ENCODE measurements at regions not wholly inside any gene's neighbourhood (a gene's known extent, or its start where the extent isn't known, plus 50 kb on each side); places are given as distances from the start of the nearest gene placed in this dataset.

GRCh38 chr4:24256547-24256946 lies 327.8 kb downstream of the DHX15 start:
- H3K36me3 Mint-ChIP-seq (ENCODE audit: low read depth), result no peaks in the 10 kb centered on the region
- no peaks in the 10 kb centered on the region for H3K4me1 Mint-ChIP-seq
- no peaks in the 10 kb centered on the region for H3K27me3 Mint-ChIP-seq
- H3K27ac Mint-ChIP-seq, result no peak overlapping the region
- H3K9me3 Mint-ChIP-seq, result no peaks in the 10 kb centered on the region
- DNase-seq, result no peak
- CTCF ChIA-PET, result no interaction called here
- POLR2A ChIA-PET, result no interaction called here
- H3K4me3 Mint-ChIP-seq, result no peak overlapping the region

GRCh38 chr4:24256066-24256465 lies 328.3 kb downstream of the DHX15 start:
- ChIA-PET POLR2A (no interaction called here), CTCF (no interaction called here)
- no peaks in the 10 kb centered on the region for H3K36me3 Mint-ChIP-seq (ENCODE audit: low read depth)
- no peak overlapping the region for H3K4me3 Mint-ChIP-seq
- H3K4me1 Mint-ChIP-seq, result no peaks in the 10 kb centered on the region
- H3K9me3 Mint-ChIP-seq, result no peaks in the 10 kb centered on the region
- no peak for DNase-seq
- H3K27ac Mint-ChIP-seq, result no peak overlapping the region
- H3K27me3 Mint-ChIP-seq, result no peaks in the 10 kb centered on the region

GRCh38 chr4:24252121-24252520 lies 332.2 kb downstream of the DHX15 start:
- Mint-ChIP-seq H3K27me3 (no peaks in the 10 kb centered on the region), H3K4me1 (no peaks in the 10 kb centered on the region), H3K36me3 (ENCODE audit: low read depth) (no peaks in the 10 kb centered on the region), H3K9me3 (no peaks in the 10 kb centered on the region), H3K4me3 (no peak overlapping the region), H3K27ac (no peak overlapping the region)
- POLR2A ChIA-PET, result no interaction called here
- DNase-seq, result no peak
- CTCF ChIA-PET, result no interaction called here

GRCh38 chr4:24251589-24251988 lies 332.8 kb downstream of the DHX15 start:
- H3K4me3 Mint-ChIP-seq, result no peak overlapping the region
- ChIA-PET CTCF (no interaction called here), POLR2A (no interaction called here)
- H3K27ac Mint-ChIP-seq, result no peak overlapping the region
- no peaks in the 10 kb centered on the region for H3K27me3 Mint-ChIP-seq
- no peak for DNase-seq
- H3K9me3 Mint-ChIP-seq, result no peaks in the 10 kb centered on the region
- no peaks in the 10 kb centered on the region for H3K36me3 Mint-ChIP-seq (ENCODE audit: low read depth)
- H3K4me1 Mint-ChIP-seq, result no peaks in the 10 kb centered on the region

- no peaks in the 10 kb centered on the region for H3K4me1 Mint-ChIP-seq
- CTCF ChIA-PET, result no interaction called here
- no peaks in the 10 kb centered on the region for H3K36me3 Mint-ChIP-seq (ENCODE audit: low read depth)
- H3K27ac Mint-ChIP-seq, result no peak overlapping the region
- H3K9me3 Mint-ChIP-seq, result no peaks in the 10 kb centered on the region
- H3K4me3 Mint-ChIP-seq, result no peak overlapping the region
- no peak for DNase-seq
- POLR2A ChIA-PET, result no interaction called here
- H3K27me3 Mint-ChIP-seq, result no peaks in the 10 kb centered on the region
These were observed 334.4 kb downstream of the DHX15 start for GRCh38 chr4:24249972-24250371.

- ChIA-PET CTCF (no interaction called here), POLR2A (no interaction called here)
- H3K4me1 Mint-ChIP-seq, result no peaks in the 10 kb centered on the region
- no peak overlapping the region for H3K4me3 Mint-ChIP-seq
- no peak for DNase-seq
- no peak overlapping the region for H3K27ac Mint-ChIP-seq
- H3K36me3 Mint-ChIP-seq (ENCODE audit: low read depth), result no peaks in the 10 kb centered on the region
- H3K27me3 Mint-ChIP-seq, result no peaks in the 10 kb centered on the region
- no peaks in the 10 kb centered on the region for H3K9me3 Mint-ChIP-seq
These were observed 335.4 kb downstream of the DHX15 start for GRCh38 chr4:24248674-24249630.

GRCh38 chr4:24245491-24245820 lies 338.9 kb downstream of the DHX15 start:
- POLR2A ChIA-PET, result no interaction called here
- Mint-ChIP-seq H3K27me3 (no peaks in the 10 kb centered on the region), H3K9me3 (no peaks in the 10 kb centered on the region)

GRCh38 chr4:24244663-24245490 lies 339.5 kb downstream of the DHX15 start:
- H3K4me3 Mint-ChIP-seq, result no peak overlapping the region
- CTCF ChIA-PET, result interaction anchor here (0.7 kb wide), 1 partner anchor 20 kb away, joined by 4 read pairs; no protein-coding TSS in a partner anchor
- no peak for DNase-seq
- POLR2A ChIA-PET, result no interaction called here
- H3K27ac Mint-ChIP-seq, result no peak overlapping the region
- H3K9me3 Mint-ChIP-seq, result no peaks in the 10 kb centered on the region
- no peaks in the 10 kb centered on the region for H3K36me3 Mint-ChIP-seq (ENCODE audit: low read depth)
- H3K4me1 Mint-ChIP-seq, result no peaks in the 10 kb centered on the region
- no peaks in the 10 kb centered on the region for H3K27me3 Mint-ChIP-seq

More at GRCh38 chr4:24245491-24245820, 338.9 kb downstream of the DHX15 start:
- CTCF ChIA-PET, result no interaction called here
- H3K4me3 Mint-ChIP-seq, result no peak overlapping the region
- DNase-seq, result no peak
- H3K4me1 Mint-ChIP-seq, result no peaks in the 10 kb centered on the region
- H3K36me3 Mint-ChIP-seq (ENCODE audit: low read depth), result no peaks in the 10 kb centered on the region
- H3K27ac Mint-ChIP-seq, result no peak overlapping the region

- no peak for DNase-seq
- H3K4me1 Mint-ChIP-seq, result no peaks in the 10 kb centered on the region
- H3K27me3 Mint-ChIP-seq, result no peaks in the 10 kb centered on the region
- no peaks in the 10 kb centered on the region for H3K36me3 Mint-ChIP-seq (ENCODE audit: low read depth)
- no peak overlapping the region for H3K27ac Mint-ChIP-seq
- H3K9me3 Mint-ChIP-seq, result no peaks in the 10 kb centered on the region
- CTCF ChIA-PET, result no interaction called here
- POLR2A ChIA-PET, result no interaction called here
- H3K4me3 Mint-ChIP-seq, result no peak overlapping the region
These were observed 340.7 kb downstream of the DHX15 start for GRCh38 chr4:24243641-24244040.

- CTCF ChIA-PET, result no interaction called here
These were observed 342.8 kb downstream of the DHX15 start for GRCh38 chr4:24241511-24241910.

GRCh38 chr4:24240655-24241054 lies 343.7 kb downstream of the DHX15 start:
- H3K27me3 Mint-ChIP-seq, result no peaks in the 10 kb centered on the region
- H3K36me3 Mint-ChIP-seq (ENCODE audit: low read depth), result no peaks in the 10 kb centered on the region
- H3K4me3 Mint-ChIP-seq, result no peak overlapping the region
- ChIA-PET POLR2A (no interaction called here), CTCF (no interaction called here)
- DNase-seq, result no peak
- H3K9me3 Mint-ChIP-seq, result no peaks in the 10 kb centered on the region
- H3K4me1 Mint-ChIP-seq, result no peaks in the 10 kb centered on the region
- H3K27ac Mint-ChIP-seq, result no peak overlapping the region

More at GRCh38 chr4:24241511-24241910, 342.8 kb downstream of the DHX15 start:
- Mint-ChIP-seq H3K36me3 (ENCODE audit: low read depth) (no peaks in the 10 kb centered on the region), H3K4me1 (no peaks in the 10 kb centered on the region), H3K4me3 (no peak overlapping the region), H3K27ac (no peak overlapping the region), H3K9me3 (no peaks in the 10 kb centered on the region), H3K27me3 (no peaks in the 10 kb centered on the region)
- DNase-seq, result no peak
- POLR2A ChIA-PET, result no interaction called here

- no peak for DNase-seq
- H3K27ac Mint-ChIP-seq, result no peak overlapping the region
- CTCF ChIA-PET, result interaction anchor here (0.6 kb wide), 1 partner anchor 13 kb away, joined by 3 read pairs; no protein-coding TSS in a partner anchor
- POLR2A ChIA-PET, result no interaction called here
- H3K4me3 Mint-ChIP-seq, result no peak overlapping the region
- H3K36me3 Mint-ChIP-seq (ENCODE audit: low read depth), result no peaks in the 10 kb centered on the region
- H3K9me3 Mint-ChIP-seq, result no peaks in the 10 kb centered on the region
- H3K27me3 Mint-ChIP-seq, result no peaks in the 10 kb centered on the region
- H3K4me1 Mint-ChIP-seq, result no peaks in the 10 kb centered on the region
These were observed 346.6 kb downstream of the DHX15 start for GRCh38 chr4:24237709-24238108.

GRCh38 chr4:24236532-24236931 lies 346.7 kb upstream of the PPARGC1A start:
- H3K4me1 Mint-ChIP-seq, result no peaks in the 10 kb centered on the region
- H3K27ac Mint-ChIP-seq, result no peak overlapping the region
- POLR2A ChIA-PET, result no interaction called here
- CTCF ChIA-PET, result no interaction called here
- no peak overlapping the region for H3K4me3 Mint-ChIP-seq
- no peaks in the 10 kb centered on the region for H3K9me3 Mint-ChIP-seq
- H3K27me3 Mint-ChIP-seq, result no peaks in the 10 kb centered on the region
- no peak for DNase-seq
- no peaks in the 10 kb centered on the region for H3K36me3 Mint-ChIP-seq (ENCODE audit: low read depth)

All from activated CD4-positive, alpha-beta T cell treated with anti-CD3 and anti-CD28 coated beads, Interleukin-2, amount 10 ng/mL, durations not matched to agents 7 days and 5 days (primary cell).